ENCODE measurements at regions not wholly inside any gene's neighbourhood (a gene's known extent, or its start where the extent isn't known, plus 50 kb on each side); places are given as distances from the start of the nearest gene placed in this dataset.

- TF ChIP-seq SMC3 (conservative IDR thresholded peaks at IDR 0.05; ENCODE audit: poor library complexity): no peak
- no peak for TF ChIP-seq CTCF (IDR thresholded peaks at IDR 0.05; ENCODE audit: poor library complexity, severe bottlenecking)
- no peak for TF ChIP-seq EZH2 (IDR thresholded peaks at IDR 0.05; ENCODE audit: borderline replicate concordance, insufficient read depth, low read length, poor library complexity, severe bottlenecking)
- no peak for TF ChIP-seq RAD21 (conservative IDR thresholded peaks at IDR 0.05)
- TF ChIP-seq EP300 (conservative IDR thresholded peaks at IDR 0.05; ENCODE audit: poor library complexity, severe bottlenecking): no peak
- no peak for TF ChIP-seq REST (IDR thresholded peaks at IDR 0.05; ENCODE audit: borderline replicate concordance)
- TF ChIP-seq POLR2AphosphoS5 (IDR thresholded peaks at IDR 0.05): no peak
- TF ChIP-seq MXI1 (conservative IDR thresholded peaks at IDR 0.05; ENCODE audit: poor library complexity, severe bottlenecking): no peak
- no peak for TF ChIP-seq TAF1 (IDR thresholded peaks at IDR 0.05; ENCODE audit: low read depth)
- no peaks in the 10 kb centered on the region for H3K9me3 ChIP-seq (ENCODE audit: low read length)
- no peak overlapping the region for H3K9ac ChIP-seq (ENCODE audit: low read length)
- H3K27me3 ChIP-seq (ENCODE audit: insufficient read depth, low read depth, low read length): no peaks in the 10 kb centered on the region
- H3K4me2 ChIP-seq (ENCODE audit: low read length): no peak overlapping the region
- H3F3A ChIP-seq (ENCODE audit: insufficient read depth, low read length, poor library complexity, severe bottlenecking): no peaks in the 10 kb centered on the region
- no peaks in the 10 kb centered on the region for H4K20me1 ChIP-seq (ENCODE audit: insufficient read depth)
- no peak overlapping the region for H3K27ac ChIP-seq (ENCODE audit: low read length)
- no peak overlapping the region for H3K4me3 ChIP-seq (ENCODE audit: low read length)
- H3K79me2 ChIP-seq (replicated peaks; ENCODE audit: insufficient read depth, low read length): no peaks in the 10 kb centered on the region
- H2AFZ ChIP-seq (ENCODE audit: low read depth, low read length): no peak overlapping the region
- no peaks in the 10 kb centered on the region for H3K36me3 ChIP-seq (ENCODE audit: insufficient read depth, low read length)
- H3K9me2 ChIP-seq (ENCODE audit: insufficient read depth, low read length): no peaks in the 10 kb centered on the region
Observed at GRCh38 chr12:25639406-25639805, 86.3 kb upstream of the LMNTD1 start.

GRCh38 chr12:25644979-25645378, 91.9 kb upstream of the LMNTD1 start:
- Histone ChIP-seq H3K79me2 (replicated peaks; ENCODE audit: insufficient read depth, low read length) (no peaks in the 10 kb centered on the region), H3K4me2 (ENCODE audit: low read length) (no peak overlapping the region), H3K36me3 (ENCODE audit: insufficient read depth, low read length) (no peaks in the 10 kb centered on the region), H3K9me3 (ENCODE audit: low read length) (no peaks in the 10 kb centered on the region), H3K9ac (ENCODE audit: low read length) (no peak overlapping the region), H3K9me2 (ENCODE audit: insufficient read depth, low read length) (no peaks in the 10 kb centered on the region), H2AFZ (ENCODE audit: low read depth, low read length) (no peak overlapping the region), H3K27me3 (ENCODE audit: insufficient read depth, low read depth, low read length) (no peaks in the 10 kb centered on the region), H4K20me1 (ENCODE audit: insufficient read depth) (no peaks in the 10 kb centered on the region), H3K27ac (ENCODE audit: low read length) (no peak overlapping the region), H3K4me3 (ENCODE audit: low read length) (no peak overlapping the region), H3F3A (ENCODE audit: insufficient read depth, low read length, poor library complexity, severe bottlenecking) (no peaks in the 10 kb centered on the region)
- TF ChIP-seq SMC3 (conservative IDR thresholded peaks at IDR 0.05; ENCODE audit: poor library complexity): no peak

DNA sequence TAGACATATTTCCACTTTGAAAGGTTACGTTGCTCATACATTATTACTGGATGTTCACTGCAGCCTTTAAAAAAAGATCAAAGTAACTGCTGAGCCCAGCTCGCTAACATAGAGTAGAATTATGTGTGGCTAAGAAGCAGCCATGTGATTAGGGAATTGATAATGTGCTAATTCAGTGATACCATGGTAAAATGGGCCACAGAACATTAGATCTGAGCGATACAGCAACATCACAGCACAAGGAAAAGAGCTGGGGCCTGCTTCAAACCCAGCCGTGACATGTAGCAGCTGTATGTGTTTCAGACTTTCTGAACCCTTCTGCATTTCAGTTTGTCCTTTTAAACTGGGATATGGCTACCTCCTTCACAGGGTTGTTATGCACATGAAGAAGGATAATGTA, 92.3 kb upstream of the LMNTD1 start:
- H3K79me2 ChIP-seq (replicated peaks; ENCODE audit: insufficient read depth, low read length): no peaks in the 10 kb centered on the region
- H3K4me3 ChIP-seq (ENCODE audit: low read length): no peak overlapping the region
- no peak overlapping the region for H3K27ac ChIP-seq (ENCODE audit: low read length)
- no peaks in the 10 kb centered on the region for H3K36me3 ChIP-seq (ENCODE audit: insufficient read depth, low read length)
- no peak overlapping the region for H2AFZ ChIP-seq (ENCODE audit: low read depth, low read length)
- H4K20me1 ChIP-seq (ENCODE audit: insufficient read depth): no peaks in the 10 kb centered on the region
- H3F3A ChIP-seq (ENCODE audit: insufficient read depth, low read length, poor library complexity, severe bottlenecking): no peaks in the 10 kb centered on the region
- no peaks in the 10 kb centered on the region for H3K27me3 ChIP-seq (ENCODE audit: insufficient read depth, low read depth, low read length)
- H3K9ac ChIP-seq (ENCODE audit: low read length): no peak overlapping the region
- no peak overlapping the region for H3K4me2 ChIP-seq (ENCODE audit: low read length)
- TF ChIP-seq TAF1 (IDR thresholded peaks at IDR 0.05; ENCODE audit: low read depth) (no peak), EP300 (conservative IDR thresholded peaks at IDR 0.05; ENCODE audit: poor library complexity, severe bottlenecking) (no peak), POLR2AphosphoS5 (IDR thresholded peaks at IDR 0.05) (no peak), MXI1 (conservative IDR thresholded peaks at IDR 0.05; ENCODE audit: poor library complexity, severe bottlenecking) (no peak)
- H3K9me2 ChIP-seq (ENCODE audit: insufficient read depth, low read length): no peaks in the 10 kb centered on the region
- no peaks in the 10 kb centered on the region for H3K9me3 ChIP-seq (ENCODE audit: low read length)

All from neural cell (in vitro differentiated cells).